Activated naive CD8-positive, alpha-beta T cell treated with anti-CD3 and anti-CD28 coated beads for 36 hours (primary cell): ENCODE measurements at regions not wholly inside any gene's neighbourhood (a gene's known extent, or its start where the extent isn't known, plus 50 kb on each side); places are given as distances from the start of the nearest gene placed in this dataset.
"Not testable (repeated sequence)": the region's sequence is repeated elsewhere in the genome, so short reads cannot be mapped to it uniquely, and the experiment has no call there.

Source experiments
- DNase-seq: peaks from one replicate; pipeline ENCODE4 v3.0.0; 2021
- H3K27ac Mint-ChIP-seq: one replicate; pipeline ENCODE4 v1.8.0; 2022; ENCODE audit warnings: mild to moderate bottlenecking, moderate library complexity, mixed read lengths
- H3K27me3 Mint-ChIP-seq: one replicate; pipeline ENCODE4 v1.8.0; 2022; ENCODE audit warnings: mild to moderate bottlenecking, mixed read lengths
- H3K36me3 Mint-ChIP-seq: one replicate; pipeline ENCODE4 v1.8.0; 2021; ENCODE audit warnings: mild to moderate bottlenecking, mixed read lengths
- H3K4me1 Mint-ChIP-seq: one replicate; pipeline ENCODE4 v1.8.0; 2021; ENCODE audit warnings: mixed read lengths
- H3K4me3 Mint-ChIP-seq: one replicate; pipeline ENCODE4 v1.8.0; 2022; ENCODE audit warnings: mild to moderate bottlenecking, moderate library complexity, mixed read lengths
- H3K9me3 Mint-ChIP-seq: one replicate; pipeline ENCODE4 v1.8.0; 2022; ENCODE audit warnings: mixed read lengths

DNA sequence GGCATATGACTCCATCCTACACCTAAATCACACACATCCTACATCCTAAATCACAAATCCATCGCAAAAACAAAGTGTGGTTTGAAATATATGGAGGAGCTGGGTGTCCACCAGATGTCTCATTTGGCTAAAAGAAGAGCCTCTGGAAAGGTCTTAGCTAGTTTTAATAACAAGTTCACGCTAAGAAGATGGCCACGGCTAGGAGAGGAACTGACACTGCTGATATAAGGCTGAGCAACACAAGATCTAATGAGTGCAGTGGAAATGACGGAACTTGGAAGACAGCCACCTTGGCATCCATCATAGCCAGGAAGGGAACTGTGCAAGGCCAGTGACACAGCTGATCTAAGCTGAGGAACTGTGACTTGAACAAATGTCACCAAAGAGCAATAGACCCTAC lies 60.0 kb upstream of the AGAP1 start:
- Mint-ChIP-seq H3K27ac (no peak overlapping the region), H3K4me3 (no peak overlapping the region), H3K36me3 (no peaks in the 10 kb centered on the region)

DNA sequence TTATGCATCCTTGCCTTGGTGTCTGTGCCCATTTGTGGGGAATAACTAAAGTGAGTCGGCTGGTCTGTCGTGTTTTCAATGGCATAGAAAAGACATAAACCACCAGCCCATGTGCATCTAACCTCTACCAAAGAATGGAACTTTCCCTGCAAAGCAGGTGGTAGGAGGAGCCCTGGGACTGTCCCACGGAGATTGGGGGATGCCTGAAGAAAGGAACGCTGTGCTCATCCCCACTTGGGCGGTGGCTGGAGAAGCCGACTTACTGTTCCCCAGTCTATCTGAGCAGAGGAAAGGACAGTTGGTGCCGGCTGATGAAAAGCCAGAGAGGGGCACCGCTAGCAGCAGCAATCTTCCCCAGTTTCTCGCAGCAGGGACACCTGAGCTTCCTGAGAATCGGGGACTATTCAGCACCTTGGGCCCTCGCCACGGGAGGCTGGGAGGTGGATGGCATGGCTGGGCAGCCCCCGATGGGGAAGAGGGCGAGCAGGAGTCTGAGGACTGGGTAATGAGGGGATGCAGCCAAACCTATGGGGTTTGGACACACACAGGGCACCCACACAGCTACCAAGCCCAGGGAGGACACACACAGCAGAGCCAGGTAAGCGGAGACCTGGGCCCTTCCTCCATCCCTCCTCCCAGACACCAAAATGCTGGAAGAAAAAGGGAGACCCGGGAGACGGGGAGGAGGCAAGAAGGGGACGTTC lies 53.7 kb upstream of the AGAP1 start:
- no peak for DNase-seq
- peaks cover 7% of the 10 kb centered on the region for H3K27me3 Mint-ChIP-seq
- H3K36me3 Mint-ChIP-seq, result no peaks in the 10 kb centered on the region
- H3K4me1 Mint-ChIP-seq, result no peaks in the 10 kb centered on the region
- H3K27ac Mint-ChIP-seq, result no peak overlapping the region
- H3K9me3 Mint-ChIP-seq, result peaks cover 9% of the 10 kb centered on the region
- no peak overlapping the region for H3K4me3 Mint-ChIP-seq

More for the DNA sequence above, 60.0 kb upstream of the AGAP1 start:
- Mint-ChIP-seq H3K9me3 (peaks cover 4% of the 10 kb centered on the region), H3K27me3 (peaks cover 5% of the 10 kb centered on the region), H3K4me1 (no peaks in the 10 kb centered on the region)
- DNase-seq, result no peak

DNA sequence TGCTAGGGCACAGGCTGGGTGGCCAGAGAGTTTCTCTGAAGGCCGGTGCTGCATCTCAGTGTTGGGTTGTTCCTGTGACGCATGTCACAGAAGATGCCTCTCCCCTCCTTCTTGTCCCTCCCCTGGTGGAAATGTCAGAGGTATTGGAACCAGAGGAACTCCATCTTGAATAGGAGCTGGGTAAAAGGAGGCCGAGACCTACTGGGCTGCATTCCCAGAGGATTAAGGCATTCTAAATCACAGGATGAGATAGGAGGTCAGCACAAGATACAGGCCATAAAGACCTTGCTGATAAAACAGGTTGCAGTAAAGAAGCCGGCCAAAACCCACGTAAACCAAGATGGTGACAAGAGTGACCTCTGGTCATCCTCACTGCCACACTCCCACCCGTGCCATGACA lies 50.3 kb upstream of the AGAP1 start:
- H3K9me3 Mint-ChIP-seq, DNase-seq, H3K36me3 Mint-ChIP-seq, H3K4me1 Mint-ChIP-seq, H3K27me3 Mint-ChIP-seq, H3K27ac Mint-ChIP-seq, H3K4me3 Mint-ChIP-seq: not testable (repeated sequence)
